ENCODE measurements at regions not wholly inside any gene's neighbourhood (a gene's known extent, or its start where the extent isn't known, plus 50 kb on each side); places are given as distances from the start of the nearest gene placed in this dataset.

GRCh38 chr12:43294916-43295315 is 257.1 kb downstream of the ADAMTS20 start:
- DNase-seq: no peak

DNA sequence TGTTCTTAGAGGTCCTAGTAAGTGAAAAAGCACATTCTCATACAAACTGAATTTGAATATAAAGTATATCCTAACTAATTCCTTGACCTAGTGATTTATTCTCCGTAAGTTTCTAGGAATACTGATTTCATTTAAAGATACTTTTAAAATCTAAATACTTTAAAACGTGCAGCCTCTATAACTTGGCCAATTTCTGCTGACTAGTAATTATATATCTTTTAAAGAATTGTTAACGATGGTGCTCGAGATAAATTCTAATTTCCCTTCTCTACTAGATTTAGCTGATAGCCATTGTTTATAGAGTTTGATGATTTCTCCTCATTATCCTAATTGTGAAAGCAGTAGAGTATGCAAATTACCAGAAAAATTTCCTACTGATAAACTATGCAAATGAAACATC is 257.9 kb downstream of the ADAMTS20 start:
- DNase-seq: no peak

DNA sequence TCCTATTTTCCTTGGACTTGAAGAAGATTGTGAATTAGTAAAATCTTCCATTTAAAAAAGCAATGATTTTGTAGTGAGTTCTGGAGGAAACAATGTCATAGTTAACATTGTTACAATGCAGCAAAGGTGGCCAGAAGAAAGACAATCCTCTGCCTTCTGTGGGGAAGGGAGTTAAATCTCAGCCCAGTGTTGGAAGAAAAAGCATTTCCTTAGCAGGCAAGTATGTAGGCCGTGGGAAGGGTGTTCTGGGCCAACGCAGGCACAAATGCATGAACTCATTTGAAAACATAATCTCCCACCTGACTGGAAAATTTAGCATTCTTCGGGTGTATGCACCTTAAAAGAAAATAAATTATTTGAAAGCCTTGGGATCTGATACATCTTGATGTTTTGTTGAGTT is 258.6 kb downstream of the ADAMTS20 start:
- DNase-seq: no peak

- no peak for DNase-seq
These were observed 259.3 kb downstream of the ADAMTS20 start for GRCh38 chr12:43292699-43293098.

- DNase-seq: no peak
These were observed 260.5 kb downstream of the ADAMTS20 start for GRCh38 chr12:43291516-43291915.

DNA sequence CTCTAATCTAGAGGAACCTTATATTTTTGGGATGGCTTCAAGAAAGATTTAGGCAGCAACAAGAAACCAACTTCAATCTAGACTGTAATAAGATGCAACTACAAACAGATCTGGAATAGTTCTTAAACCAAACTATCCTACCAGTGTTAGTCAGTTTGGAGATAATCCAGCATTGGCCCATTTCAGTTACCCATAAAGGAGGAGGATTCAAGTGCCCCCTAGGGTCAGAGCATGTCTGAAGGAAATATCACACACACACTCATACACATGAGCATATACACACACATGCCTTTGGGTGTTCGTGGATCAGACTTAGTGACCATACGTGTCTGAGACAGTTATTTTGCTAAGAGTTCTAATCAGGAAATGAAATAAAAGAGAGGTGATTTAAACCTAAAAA is 261.2 kb downstream of the ADAMTS20 start:
- no peak for DNase-seq

- DNase-seq: no peak
These were observed 262.6 kb downstream of the ADAMTS20 start for GRCh38 chr12:43289426-43289801.

- no peak for DNase-seq
These were observed 263.2 kb downstream of the ADAMTS20 start for GRCh38 chr12:43288671-43289425.

GRCh38 chr12:43287706-43288383 is 264.2 kb downstream of the ADAMTS20 start:
- no peak for DNase-seq

GRCh38 chr12:43286986-43287385 is 265.0 kb downstream of the ADAMTS20 start:
- DNase-seq: no peak

GRCh38 chr12:43285159-43285598 is 266.8 kb downstream of the ADAMTS20 start:
- DNase-seq: no peak

DNA sequence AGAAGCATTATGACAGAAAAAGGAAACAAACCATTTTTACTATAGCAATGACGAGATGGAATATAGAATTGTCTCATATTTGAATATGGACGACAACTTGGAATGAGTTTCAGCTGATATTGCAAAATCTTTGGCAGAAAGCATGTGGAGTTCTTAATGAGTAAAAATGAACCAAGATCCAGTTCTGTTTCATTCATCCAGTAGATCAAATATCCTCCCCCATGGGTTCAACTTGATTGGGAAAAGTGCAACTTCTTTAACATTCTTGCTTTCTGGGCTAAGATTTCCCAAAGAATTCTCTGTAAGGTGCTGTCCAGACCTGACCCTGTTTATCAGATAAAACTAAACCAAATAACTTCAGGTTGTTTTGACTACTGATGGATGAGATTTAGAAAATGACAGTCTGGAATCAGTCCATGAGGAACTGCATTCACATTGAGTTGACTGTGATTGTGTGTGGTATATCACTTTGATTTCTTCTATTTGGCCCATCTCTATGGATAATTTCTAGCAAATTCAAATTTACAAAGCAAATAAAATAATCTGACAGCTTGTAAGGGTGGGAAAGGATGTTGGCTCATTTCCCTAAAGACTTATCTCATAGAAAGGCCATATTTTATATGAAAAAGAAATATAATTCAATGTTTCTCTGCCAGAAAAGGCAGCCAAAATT is 267.4 kb downstream of the ADAMTS20 start:
- no peak for DNase-seq

GRCh38 chr12:43283206-43283605 is 268.8 kb downstream of the ADAMTS20 start:
- no peak for DNase-seq

GRCh38 chr12:43282106-43282505 is 269.9 kb downstream of the ADAMTS20 start:
- DNase-seq: no peak

DNA sequence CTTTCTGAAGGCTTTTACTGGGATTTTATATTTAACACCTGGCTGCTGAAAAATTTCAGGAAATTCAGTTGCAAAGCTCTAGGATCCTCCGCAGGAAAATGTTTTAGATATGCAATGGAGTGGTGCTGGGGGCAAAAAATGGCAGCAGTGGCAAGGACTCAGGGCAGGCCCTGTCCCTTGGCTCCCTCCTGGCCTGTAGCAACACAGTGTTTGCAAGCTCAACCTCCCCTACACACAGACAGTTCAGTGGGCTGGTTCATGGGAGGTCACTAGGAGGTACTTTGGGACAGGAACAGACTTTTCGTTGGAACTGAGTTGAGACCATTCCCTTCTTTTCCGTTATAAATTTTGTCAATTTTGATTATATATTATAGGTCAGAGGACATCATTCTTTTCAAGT is 270.4 kb downstream of the ADAMTS20 start:
- no peak for DNase-seq

DNA sequence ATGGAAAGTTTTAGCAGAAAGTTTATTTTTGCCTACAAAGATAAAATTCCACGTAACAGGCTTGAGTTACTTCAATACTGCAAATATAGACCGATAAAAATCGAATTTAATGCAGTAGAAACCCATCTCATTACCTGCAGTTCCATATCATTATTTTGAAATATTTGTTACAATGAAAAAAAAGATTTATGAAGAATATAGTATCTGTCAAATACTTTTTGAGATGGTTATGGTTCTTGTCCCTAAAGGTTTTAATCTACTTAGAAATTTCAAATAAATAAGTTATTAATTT is 273.5 kb downstream of the ADAMTS20 start:
- no peak for DNase-seq

DNA sequence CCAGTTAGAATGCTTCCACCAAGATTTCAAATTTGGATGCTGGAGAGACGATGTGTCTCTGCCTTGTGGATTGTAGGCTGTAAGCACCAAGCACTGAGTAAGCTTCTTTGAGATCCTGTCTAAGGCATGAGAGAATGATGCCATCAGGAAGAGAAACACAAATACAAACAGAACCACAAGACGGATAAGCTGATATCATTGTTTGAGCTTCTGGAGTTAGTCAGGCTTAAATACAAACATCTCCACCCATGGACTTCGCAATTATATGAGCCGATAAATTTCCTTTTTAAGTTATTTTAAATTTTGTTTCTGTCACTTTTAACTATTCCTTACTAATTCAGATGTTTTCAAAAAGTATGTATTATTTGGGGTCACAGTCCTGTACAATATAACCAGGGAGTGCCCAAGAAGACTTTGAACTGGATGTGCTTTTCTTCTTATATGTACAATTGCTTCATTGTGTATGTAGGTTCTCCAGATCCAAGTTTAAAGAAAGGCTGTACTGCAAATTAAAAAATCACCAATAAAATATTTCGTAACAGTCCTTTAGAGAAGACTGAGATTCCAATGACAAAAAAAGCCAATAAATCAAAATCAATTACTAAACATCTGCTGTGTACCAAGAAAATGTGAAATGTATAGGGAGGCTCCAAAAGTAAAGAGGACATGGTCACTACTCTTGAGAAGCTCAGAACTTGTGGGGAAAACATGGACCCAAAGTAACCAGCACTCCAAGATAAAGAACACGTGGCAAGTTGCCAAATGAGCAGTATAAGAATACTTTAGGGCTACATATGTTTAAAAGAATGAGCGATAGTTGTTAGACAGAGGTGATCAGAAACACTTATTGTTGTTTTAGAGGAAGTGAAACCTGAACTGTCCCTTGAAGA is 274.1 kb downstream of the ADAMTS20 start:
- DNase-seq: no peak

- no peak for DNase-seq
These were observed 278.5 kb downstream of the ADAMTS20 start for GRCh38 chr12:43273467-43273866.

DNA sequence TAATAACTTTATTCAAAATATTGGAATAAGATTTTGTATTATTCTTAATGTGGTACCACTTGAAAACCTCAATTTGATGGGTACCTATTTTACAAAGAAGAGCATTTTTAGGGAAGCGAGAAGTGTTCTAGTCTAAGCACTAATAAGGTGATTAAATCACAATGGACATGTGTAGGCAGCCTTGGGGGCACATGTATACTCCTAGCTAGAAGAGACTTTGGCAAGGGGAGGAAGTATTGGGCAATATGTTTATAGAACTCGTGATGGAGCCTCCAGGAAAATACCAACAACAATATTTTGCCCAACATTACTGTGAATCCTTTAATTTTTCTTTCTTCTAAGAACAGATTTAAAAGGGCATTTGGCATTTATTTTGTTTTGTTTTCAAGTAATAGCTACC is 280.3 kb downstream of the ADAMTS20 start:
- no peak for DNase-seq

- DNase-seq: no peak
These were observed 284.2 kb downstream of the ADAMTS20 start for GRCh38 chr12:43267818-43268217.

- DNase-seq: no peak
These were observed 290.3 kb downstream of the ADAMTS20 start for GRCh38 chr12:43261701-43262100.

DNA sequence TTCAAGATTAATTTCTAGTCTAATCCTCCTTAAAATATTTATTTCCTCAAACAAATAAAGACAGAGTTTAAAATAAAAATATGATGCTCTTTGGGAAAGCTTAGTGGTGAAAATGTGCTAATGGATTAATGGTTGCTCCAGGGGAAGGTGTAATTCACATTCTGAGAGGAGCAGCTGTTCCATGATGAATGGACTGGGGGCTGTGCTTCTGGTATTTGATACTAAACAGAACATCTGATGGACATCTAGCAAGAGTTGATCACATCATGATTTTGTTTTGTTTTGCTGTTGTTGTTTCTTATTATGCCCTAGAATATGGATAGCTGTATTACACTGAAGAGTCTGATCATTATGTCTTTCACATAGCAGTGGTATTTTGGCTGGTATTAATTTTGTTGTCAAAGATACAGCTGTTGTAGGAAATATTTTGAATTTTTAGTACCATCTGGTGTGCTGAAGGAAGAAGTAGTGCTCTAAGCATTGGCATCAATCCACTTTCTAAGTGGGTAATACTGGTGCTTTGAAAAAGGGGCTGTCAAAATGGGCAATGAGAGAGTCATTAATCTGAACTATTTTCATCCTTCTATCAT is 296.4 kb downstream of the ADAMTS20 start:
- DNase-seq: no peak

DNA sequence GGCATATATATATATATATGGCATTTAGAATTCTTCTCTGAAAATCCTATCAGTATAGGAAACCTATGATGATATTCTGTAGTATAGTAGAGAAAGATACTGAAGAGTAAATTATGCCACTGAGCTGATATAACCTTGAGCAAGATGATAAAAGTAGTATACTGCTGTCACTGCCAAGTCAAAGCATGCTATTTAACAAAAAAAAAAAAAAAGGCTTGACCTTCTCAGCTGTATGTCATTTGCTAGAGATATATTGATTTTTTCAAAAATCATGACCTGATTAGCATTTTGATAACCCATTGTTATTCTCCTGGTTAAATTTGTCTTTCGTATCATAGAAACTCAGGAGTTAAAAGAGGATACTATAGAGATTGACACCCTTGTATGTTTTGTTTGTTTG is 299.4 kb downstream of the ADAMTS20 start:
- DNase-seq: no peak

All from SIG-M5 (cell line).